ENCODE measurements at regions not wholly inside any gene's neighbourhood (a gene's known extent, or its start where the extent isn't known, plus 50 kb on each side); places are given as distances from the start of the nearest gene placed in this dataset.
"Not testable (repeated sequence)": the region's sequence is repeated elsewhere in the genome, so short reads cannot be mapped to it uniquely, and the experiment has no call there.

DNA sequence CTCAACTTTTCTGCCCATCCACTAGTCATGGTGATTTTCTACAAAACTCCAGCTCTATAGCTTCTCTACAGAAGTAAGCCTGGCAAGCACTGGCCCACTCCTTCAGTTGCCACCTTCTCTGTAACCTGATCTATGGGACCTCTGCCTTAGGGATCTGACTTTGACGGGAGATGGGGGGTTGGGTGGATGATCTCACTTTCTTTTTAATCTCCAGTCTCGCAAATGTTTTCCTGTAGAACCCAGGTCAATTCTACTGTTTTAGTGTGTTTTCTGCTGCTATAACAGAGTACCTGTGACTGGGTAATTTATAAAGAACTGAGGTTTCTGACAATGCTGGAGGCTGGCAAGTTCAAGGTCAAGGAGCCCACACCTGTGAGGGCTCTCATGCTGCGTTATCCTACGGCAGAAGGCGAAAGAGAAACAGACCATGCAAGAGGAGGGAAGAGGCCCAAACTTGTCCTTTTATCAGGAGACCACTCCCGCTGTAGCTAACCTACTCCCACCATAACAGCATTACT, 189.9 kb upstream of the THRB start:
- no peak for DNase-seq (ENCODE audit: low spot score)
- no peak for FAIRE-seq

DNA sequence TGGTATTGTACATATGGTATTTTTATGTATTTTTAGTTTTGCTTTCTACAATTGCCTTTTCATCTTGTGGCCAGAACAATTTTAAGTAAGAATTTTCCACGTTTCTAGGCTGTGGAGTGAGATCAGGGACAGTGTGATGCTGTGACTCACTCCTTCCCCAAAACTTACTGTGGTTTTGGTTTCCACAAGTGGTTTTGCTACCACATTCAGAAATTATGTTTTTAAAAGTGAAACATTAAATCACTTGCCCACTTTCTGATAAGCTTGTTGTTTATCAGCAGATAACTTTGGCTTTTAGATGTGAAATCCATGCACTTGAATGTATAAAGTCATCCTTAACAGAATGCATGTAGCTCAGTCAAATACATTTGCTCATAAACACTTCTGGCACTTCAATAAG, 192.2 kb upstream of the THRB start:
- FAIRE-seq (no peak), DNase-seq (ENCODE audit: low spot score) (peak; percentile 51)

GRCh38 chr3:24687671-24688070, 193.0 kb upstream of the THRB start:
- no peak for FAIRE-seq
- DNase-seq (ENCODE audit: low spot score): no peak

- FAIRE-seq (no peak), DNase-seq (ENCODE audit: low spot score) (peak; percentile 68)
These were observed 193.9 kb upstream of the THRB start for GRCh38 chr3:24688446-24689148.

DNA sequence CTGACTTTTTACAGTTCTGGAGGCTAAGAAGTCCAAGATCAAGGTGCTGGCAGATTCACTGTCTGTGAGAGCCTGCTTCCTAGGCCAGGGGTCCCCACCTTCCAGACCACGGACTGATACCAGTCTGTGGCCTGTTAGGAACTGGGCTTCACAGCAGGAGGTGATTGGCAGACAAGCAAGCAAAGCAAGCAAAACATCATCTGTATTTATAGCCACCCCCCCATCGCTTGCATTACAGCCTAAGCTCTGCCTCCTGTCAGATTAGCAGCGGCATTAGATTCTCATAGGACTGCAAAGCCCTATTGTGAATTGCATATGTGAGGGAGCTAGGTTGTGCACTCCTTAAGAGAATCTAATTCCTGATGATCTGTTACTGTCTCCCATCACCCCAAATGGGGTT, 194.7 kb upstream of the THRB start:
- no peak for FAIRE-seq
- no peak for DNase-seq (ENCODE audit: low spot score)

DNA sequence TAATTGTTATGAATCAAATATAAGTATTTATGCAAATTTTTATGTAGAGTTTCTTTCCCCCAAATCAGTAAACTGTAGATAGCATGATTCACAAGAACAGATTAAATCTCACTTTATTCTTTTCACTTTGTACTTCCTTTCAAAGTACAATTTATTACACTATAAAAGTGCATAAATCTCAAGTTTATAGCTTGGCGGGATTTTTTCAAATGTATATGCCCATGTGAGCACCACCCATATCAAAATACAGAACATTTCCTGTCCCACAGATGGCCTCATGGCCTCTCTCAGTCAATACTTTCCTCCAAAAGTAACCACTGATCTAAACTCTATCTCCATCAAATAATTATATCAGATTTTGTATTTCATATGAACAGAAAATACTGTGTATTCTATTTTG, 196.1 kb upstream of the THRB start:
- DNase-seq (ENCODE audit: low spot score): no peak
- no peak for FAIRE-seq

DNA sequence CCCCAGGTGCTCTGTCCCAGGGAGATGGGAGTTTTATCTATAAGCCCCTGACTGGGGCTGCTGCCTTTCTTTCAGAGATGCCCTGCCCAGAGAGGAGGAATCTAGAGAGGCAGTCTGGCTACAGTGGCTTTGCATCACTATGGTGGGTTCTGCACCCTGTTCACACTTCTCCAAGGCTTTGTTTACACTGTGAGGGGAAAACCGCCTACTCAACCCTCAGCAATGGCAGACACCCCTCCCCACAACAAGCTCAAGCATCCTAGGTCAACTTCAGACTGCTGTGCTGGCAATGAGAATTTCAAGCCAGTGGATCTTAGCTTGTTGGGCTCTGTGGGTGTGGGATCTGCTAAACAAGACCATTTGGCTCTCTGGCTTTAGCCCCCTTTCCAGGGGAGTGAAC, 204.4 kb upstream of the THRB start:
- FAIRE-seq; DNase-seq (ENCODE audit: low spot score): not testable (repeated sequence)

DNA sequence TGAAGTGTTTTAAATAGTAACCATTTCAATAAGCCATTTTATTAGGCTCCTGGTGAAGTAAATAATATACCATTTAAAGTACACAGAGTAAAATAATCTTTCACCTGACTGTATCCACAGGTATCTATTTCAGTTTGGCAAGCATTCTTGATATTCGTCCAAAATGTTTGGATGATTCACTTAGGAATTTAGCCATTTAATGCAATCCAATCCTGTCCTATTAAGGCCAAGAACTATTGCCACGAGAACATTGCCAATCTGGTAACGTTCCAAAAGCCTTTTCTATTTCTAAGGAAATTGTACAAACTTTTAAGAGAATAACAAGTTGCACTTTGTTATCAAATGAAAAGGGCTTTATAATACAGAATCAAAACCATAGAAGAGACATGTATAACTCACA, 209.8 kb upstream of the THRB start:
- no peak for FAIRE-seq
- peak; percentile 60 for DNase-seq (ENCODE audit: low spot score)

GRCh38 chr3:24707936-24708335, 213.3 kb upstream of the THRB start:
- no peak for FAIRE-seq

DNA sequence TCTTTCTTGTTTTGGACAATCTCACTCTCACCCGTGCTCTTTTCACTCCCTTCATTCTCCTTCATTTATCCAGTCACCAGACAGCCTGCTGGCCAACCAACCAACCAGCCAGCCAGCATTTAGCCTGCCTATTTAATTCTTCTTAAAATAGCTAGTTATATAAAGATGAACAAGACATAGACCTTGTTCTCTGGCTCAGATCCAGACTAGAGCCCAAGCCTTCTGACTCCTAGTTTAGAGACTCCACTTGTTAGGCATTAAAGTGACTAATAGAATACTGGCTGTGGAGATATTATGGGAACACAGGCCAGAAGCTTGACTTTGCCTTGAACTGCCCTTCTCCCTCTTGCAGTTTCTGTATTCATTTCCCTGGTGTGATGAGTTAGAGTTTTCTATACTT, 215.3 kb upstream of the THRB start:
- no peak for DNase-seq (ENCODE audit: low spot score)
- no peak for FAIRE-seq

More at GRCh38 chr3:24707936-24708335, 213.3 kb upstream of the THRB start:
- DNase-seq (ENCODE audit: low spot score): no peak

GRCh38 chr3:24713516-24713915, 218.9 kb upstream of the THRB start:
- DNase-seq (ENCODE audit: low spot score): no peak
- FAIRE-seq: no peak

DNA sequence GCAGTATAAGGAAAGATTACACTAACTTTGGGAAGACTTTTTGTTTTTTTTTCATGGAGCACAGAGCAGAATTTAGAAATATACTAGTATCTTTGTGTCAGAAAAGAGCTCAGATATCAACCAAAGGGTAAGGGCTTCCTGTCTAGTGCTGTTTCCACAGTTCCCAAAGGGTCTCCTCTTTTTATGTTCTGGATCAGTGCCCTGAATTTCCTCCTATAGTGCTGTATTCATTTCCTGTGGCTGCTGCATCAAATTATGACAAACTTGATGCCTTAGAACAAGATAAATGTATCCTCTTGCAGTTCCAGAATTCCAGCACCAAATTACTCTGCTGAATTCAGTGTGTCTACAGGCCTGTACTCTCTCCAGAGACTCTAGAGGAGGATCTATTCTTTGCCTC, 219.8 kb upstream of the THRB start:
- no peak for FAIRE-seq
- DNase-seq (ENCODE audit: low spot score): no peak

DNA sequence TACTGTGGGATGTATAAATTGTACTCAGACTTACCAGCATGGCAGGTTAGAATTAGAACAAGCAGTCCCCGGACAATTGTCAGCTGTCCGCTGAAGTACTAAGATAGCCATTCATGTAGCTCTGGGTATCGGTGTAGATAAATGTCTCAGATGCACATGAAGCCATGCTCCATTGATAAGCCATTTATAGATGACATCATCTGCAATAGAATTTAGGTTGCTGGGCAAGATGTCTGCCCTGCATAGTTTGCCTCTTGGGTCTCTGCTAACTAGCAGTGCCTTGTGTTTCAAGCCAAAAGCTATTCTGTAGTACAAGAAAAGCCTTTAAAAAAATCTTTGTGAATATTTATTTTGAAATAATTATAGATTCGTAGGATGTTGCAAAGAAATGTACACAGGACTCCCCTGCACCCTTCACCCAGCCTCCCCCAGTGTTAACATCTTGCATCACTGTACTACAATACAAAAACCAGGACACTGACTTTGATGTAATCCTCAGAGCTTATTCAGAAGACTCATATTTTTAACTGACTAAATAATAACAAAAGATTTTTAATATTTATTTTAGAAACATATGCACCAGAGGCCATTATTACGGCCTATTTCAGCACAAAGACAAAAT, 220.6 kb upstream of the THRB start:
- DNase-seq (ENCODE audit: low spot score): no peak
- FAIRE-seq: no peak

DNA sequence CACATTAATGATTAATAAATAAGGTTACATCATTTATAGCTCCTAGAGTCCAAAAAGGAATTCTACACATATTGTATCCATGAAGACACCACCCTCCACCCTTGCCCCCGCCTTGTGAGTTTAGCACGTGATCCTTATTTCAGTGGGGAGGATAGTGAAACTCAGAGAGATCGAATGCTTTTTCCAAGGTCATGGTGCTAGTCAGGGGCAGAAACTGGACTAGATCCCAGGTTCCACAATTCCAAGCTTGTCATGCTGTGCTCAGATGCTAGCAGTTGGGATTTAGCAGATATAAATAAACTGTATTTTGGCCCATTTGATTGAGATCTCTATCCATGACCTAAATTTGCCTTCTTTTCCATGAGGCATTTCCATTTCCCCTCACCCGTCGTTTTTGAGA, 227.4 kb upstream of the THRB start:
- FAIRE-seq (no peak), DNase-seq (ENCODE audit: low spot score) (no peak)

DNA sequence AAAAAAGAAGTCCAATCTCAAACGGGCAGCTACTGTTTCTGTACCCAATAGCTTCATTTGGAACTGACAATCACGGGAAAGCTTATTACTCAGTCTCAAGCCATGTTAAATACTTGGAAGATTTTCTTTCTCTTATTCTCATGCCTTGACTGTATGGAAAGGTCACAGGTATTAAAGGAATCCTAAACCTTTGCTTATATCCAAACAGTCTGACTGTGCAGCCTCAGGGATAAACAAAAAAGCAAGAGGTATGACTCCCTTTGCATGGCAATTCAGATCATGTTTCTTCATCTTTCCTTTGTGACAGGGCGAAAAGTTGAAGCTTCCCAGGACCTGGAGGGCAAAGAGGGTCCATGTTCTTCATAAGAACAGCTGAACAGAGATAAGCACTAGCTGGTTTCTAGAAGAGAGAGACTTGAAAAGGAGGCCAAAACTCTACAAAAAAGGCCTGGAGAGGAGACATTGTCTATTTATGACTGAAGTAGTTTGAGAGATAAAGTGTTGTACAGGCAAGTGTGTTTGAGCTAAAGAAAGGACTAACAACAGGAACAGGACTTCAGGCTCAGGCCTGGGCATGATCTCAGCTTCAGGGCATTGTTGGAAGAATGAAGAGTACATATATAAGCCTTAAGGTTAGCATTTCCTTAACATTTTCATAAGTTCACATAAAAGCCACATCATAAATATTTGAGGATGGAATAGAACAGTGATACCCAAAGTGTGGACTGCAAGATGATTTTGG, 231.0 kb upstream of the THRB start:
- DNase-seq (ENCODE audit: low spot score) (no peak), FAIRE-seq (no peak)

DNA sequence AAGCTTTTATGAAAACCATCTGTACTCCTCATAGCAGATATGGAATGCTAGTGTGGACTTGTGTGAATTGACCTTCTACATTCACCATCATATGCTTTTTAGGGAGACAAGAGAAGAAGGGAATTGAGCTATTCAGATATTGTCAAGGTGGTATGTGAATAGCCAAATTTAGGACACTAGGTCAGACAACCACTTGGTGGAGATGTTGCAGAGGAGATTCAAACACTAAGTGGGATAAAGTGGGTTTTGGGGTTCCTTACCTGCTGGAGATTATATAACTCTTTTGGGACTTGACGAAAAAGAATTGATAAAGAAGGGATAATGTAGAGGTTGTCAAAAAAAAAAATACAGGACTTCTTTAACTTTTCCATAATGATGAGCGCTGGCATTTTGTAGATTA, 231.8 kb upstream of the THRB start:
- FAIRE-seq (no peak), DNase-seq (ENCODE audit: low spot score) (no peak)

GRCh38 chr3:24730173-24730572, 235.5 kb upstream of the THRB start:
- no peak for FAIRE-seq

DNA sequence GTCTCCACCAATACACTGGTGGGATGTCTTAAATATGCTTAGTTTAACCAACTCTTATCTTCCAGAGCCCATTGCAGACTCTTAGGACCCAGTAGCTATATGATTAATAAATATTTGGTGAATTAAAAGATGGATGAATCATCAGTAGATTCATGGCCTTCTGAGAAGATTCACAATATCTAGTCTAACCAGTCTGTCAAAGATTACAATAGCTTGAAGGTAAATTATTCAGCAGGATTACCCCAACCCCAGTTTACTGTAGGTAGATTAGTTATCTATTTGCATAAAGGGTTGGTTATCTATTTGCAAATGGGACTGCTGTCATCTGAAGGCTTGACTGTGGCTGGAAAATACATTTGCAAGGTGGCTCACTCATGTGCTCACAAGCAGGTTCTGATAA, 239.4 kb upstream of the THRB start:
- FAIRE-seq (no peak), DNase-seq (ENCODE audit: low spot score) (no peak)

More at GRCh38 chr3:24730173-24730572, 235.5 kb upstream of the THRB start:
- no peak for DNase-seq (ENCODE audit: low spot score)

- FAIRE-seq: no peak
- DNase-seq (ENCODE audit: low spot score): no peak
These were observed 242.1 kb upstream of the THRB start for GRCh38 chr3:24736701-24737100.

- DNase-seq (ENCODE audit: low spot score) (no peak), FAIRE-seq (no peak)
These were observed 245.7 kb upstream of the THRB start for GRCh38 chr3:24740326-24740725.

GRCh38 chr3:24741506-24741905, 246.9 kb upstream of the THRB start:
- no peak for DNase-seq (ENCODE audit: low spot score)
- no peak for FAIRE-seq

- FAIRE-seq: no peak
- no peak for DNase-seq (ENCODE audit: low spot score)
These were observed 253.9 kb upstream of the THRB start for GRCh38 chr3:24748520-24748919.

All from urothelium cell line (cell line).